ENCODE measurements at regions not wholly inside any gene's neighbourhood (a gene's known extent, or its start where the extent isn't known, plus 50 kb on each side); places are given as distances from the start of the nearest gene placed in this dataset.

DNA sequence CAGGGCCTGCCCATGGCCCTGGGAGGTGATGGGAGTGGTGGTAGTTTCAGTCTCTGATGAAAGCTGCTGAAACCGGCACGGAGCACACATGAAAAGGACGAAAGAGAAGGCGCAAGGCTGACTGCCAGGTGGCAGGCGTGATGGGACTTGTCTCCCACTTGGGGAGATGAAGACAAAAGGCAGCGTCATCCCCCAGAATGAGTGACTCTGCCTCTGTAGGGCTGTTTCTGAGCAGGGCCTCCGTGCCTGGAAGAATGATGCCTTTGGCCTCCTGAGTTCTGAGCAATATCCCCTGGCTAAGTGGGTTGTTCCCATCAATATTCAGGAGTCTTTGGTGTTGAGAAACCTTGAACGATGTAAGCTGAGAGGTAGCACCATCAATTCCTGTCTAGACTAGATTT is 237.8 kb downstream of the OPA1 start:
- ATAC-seq (no peak), DNase-seq (ENCODE audit: low spot score) (no peak)
- H3K36me3 ChIP-seq (ENCODE audit: insufficient read depth) = no peaks in the 10 kb centered on the region
- H3K27me3 ChIP-seq (ENCODE audit: insufficient read depth) = no peaks in the 10 kb centered on the region
- no peak overlapping the region for H3K4me3 ChIP-seq
- no peaks in the 10 kb centered on the region for H3K79me2 ChIP-seq (replicated peaks; ENCODE audit: insufficient read depth)
- H3K9me3 Mint-ChIP-seq = no peaks in the 10 kb centered on the region; the same call in 2 of the 3 replicates
- H3K4me3 Mint-ChIP-seq = no peak overlapping the region
- no peak overlapping the region for H3K27ac ChIP-seq (ENCODE audit: low read depth)
- H3K4me1 ChIP-seq (ENCODE audit: insufficient read depth) = peaks cover 17% of the 10 kb centered on the region
- TF ChIP-seq, protein P1, sequence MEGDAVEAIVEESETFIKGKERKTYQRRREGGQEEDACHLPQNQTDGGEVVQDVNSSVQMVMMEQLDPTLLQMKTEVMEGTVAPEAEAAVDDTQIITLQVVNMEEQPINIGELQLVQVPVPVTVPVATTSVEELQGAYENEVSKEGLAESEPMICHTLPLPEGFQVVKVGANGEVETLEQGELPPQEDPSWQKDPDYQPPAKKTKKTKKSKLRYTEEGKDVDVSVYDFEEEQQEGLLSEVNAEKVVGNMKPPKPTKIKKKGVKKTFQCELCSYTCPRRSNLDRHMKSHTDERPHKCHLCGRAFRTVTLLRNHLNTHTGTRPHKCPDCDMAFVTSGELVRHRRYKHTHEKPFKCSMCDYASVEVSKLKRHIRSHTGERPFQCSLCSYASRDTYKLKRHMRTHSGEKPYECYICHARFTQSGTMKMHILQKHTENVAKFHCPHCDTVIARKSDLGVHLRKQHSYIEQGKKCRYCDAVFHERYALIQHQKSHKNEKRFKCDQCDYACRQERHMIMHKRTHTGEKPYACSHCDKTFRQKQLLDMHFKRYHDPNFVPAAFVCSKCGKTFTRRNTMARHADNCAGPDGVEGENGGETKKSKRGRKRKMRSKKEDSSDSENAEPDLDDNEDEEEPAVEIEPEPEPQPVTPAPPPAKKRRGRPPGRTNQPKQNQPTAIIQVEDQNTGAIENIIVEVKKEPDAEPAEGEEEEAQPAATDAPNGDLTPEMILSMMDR (conservative IDR thresholded peaks at IDR 0.05; ENCODE audit: low read depth in 2 of 2) = no peak
- TF ChIP-seq CREB1 (CRISPR knock-in tag; IDR thresholded peaks at IDR 0.05; ENCODE audit: low read depth) = no peak
- TF ChIP-seq, protein P2, sequence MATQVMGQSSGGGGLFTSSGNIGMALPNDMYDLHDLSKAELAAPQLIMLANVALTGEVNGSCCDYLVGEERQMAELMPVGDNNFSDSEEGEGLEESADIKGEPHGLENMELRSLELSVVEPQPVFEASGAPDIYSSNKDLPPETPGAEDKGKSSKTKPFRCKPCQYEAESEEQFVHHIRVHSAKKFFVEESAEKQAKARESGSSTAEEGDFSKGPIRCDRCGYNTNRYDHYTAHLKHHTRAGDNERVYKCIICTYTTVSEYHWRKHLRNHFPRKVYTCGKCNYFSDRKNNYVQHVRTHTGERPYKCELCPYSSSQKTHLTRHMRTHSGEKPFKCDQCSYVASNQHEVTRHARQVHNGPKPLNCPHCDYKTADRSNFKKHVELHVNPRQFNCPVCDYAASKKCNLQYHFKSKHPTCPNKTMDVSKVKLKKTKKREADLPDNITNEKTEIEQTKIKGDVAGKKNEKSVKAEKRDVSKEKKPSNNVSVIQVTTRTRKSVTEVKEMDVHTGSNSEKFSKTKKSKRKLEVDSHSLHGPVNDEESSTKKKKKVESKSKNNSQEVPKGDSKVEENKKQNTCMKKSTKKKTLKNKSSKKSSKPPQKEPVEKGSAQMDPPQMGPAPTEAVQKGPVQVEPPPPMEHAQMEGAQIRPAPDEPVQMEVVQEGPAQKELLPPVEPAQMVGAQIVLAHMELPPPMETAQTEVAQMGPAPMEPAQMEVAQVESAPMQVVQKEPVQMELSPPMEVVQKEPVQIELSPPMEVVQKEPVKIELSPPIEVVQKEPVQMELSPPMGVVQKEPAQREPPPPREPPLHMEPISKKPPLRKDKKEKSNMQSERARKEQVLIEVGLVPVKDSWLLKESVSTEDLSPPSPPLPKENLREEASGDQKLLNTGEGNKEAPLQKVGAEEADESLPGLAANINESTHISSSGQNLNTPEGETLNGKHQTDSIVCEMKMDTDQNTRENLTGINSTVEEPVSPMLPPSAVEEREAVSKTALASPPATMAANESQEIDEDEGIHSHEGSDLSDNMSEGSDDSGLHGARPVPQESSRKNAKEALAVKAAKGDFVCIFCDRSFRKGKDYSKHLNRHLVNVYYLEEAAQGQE (IDR thresholded peaks at IDR 0.05; ENCODE audit: unreplicated experiment) = no peak
- TF ChIP-seq EZH2 (IDR thresholded peaks at IDR 0.05; ENCODE audit: low read depth, unreplicated experiment) = no peak
- TF ChIP-seq ZNF114 (CRISPR knock-in tag; IDR thresholded peaks at IDR 0.05) = no peak
- no peak for TF ChIP-seq ZNF331 (CRISPR knock-in tag; IDR thresholded peaks at IDR 0.05; ENCODE audit: low read depth)
- TF ChIP-seq STAT1 (IDR thresholded peaks at IDR 0.05; ENCODE audit: unreplicated experiment) = no peak
- TF ChIP-seq JUNB (IDR thresholded peaks at IDR 0.05; ENCODE audit: unreplicated experiment) = no peak
- TF ChIP-seq, protein P3, sequence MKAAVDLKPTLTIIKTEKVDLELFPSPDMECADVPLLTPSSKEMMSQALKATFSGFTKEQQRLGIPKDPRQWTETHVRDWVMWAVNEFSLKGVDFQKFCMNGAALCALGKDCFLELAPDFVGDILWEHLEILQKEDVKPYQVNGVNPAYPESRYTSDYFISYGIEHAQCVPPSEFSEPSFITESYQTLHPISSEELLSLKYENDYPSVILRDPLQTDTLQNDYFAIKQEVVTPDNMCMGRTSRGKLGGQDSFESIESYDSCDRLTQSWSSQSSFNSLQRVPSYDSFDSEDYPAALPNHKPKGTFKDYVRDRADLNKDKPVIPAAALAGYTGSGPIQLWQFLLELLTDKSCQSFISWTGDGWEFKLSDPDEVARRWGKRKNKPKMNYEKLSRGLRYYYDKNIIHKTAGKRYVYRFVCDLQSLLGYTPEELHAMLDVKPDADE (IDR thresholded peaks at IDR 0.05) = no peak
- TF ChIP-seq NANOG (IDR thresholded peaks at IDR 0.05; ENCODE audit: borderline replicate concordance) = no peak
- no peak for TF ChIP-seq POLR2AphosphoS5 (IDR thresholded peaks at IDR 0.05; ENCODE audit: low read depth)
- H3K36me3 Mint-ChIP-seq (ENCODE audit: low read depth) = peaks cover 5% of the 10 kb centered on the region; the same call in 1 of the 3 replicates
- peaks cover 23% of the 10 kb centered on the region for H3K4me1 Mint-ChIP-seq
- H3K27ac Mint-ChIP-seq = no peak overlapping the region
- H2AFZ ChIP-seq = peak overlapping the region; percentile 72
- H3K4me2 ChIP-seq = no peak overlapping the region
- no peaks in the 10 kb centered on the region for H4K20me1 ChIP-seq (replicated peaks; ENCODE audit: insufficient read depth)
- H3K9me2 ChIP-seq (ENCODE audit: insufficient read depth) = no peaks in the 10 kb centered on the region
- H3F3A ChIP-seq (replicated peaks; ENCODE audit: low read depth) = no peaks in the 10 kb centered on the region
- peaks cover 8% of the 10 kb centered on the region for H3K27me3 Mint-ChIP-seq (ENCODE audit: insufficient read depth, low read depth, poor library complexity)
